OCI-LY7 (cell line): ENCODE measurements at regions not wholly inside any gene's neighbourhood (a gene's known extent, or its start where the extent isn't known, plus 50 kb on each side); places are given as distances from the start of the nearest gene placed in this dataset.

Source experiments
- BruUV-seq: library from RNA; stranded (reverse); fragments of 400-500 nt; replicated peaks from 2 replicates; lab custom pipeline; 2021; lab: Mats Ljungman, UMichigan
- CTCF ChIA-PET: fragments of 300-600 bp; sonication (Branson Sonifier 250); formaldehyde crosslinking; loops from one replicate; lab custom pipeline; 2022; ENCODE audit warnings: antibody characterized with exemption; ENCODE audit not compliant: unreplicated experiment; lab: Charles Lee
- POLR2A ChIA-PET: fragments of 300-600 bp; sonication (Branson Sonifier 250); formaldehyde crosslinking; loops from one replicate; lab custom pipeline; 2022; ENCODE audit warnings: antibody characterized with exemption; lab: Charles Lee
- DNase-seq: peaks from one replicate; pipeline ENCODE4 v3.0.0-alpha.2; 2015; ENCODE audit warnings: low spot score
- H2AFZ ChIP-seq: fragments of 200-600 bp; sonication (generic), shearing (Covaris generic); 2 replicates; pipeline ENCODE4 v1.6.1; 2014; ENCODE audit warnings: mild to moderate bottlenecking, antibody characterized with exemption, low read length, moderate library complexity
- H3K27ac ChIP-seq: fragments of 200-600 bp; sonication (generic); 2 replicates; pipeline ENCODE4 v1.5.1; 2014; ENCODE audit warnings: mixed run types, low read depth, mild to moderate bottlenecking, moderate library complexity, low read length, inconsistent platforms; ENCODE audit not compliant: poor library complexity, severe bottlenecking
- H3K36me3 ChIP-seq: fragments of 200-600 bp; sonication (generic); 2 replicates; pipeline ENCODE4 v1.6.1; 2014; ENCODE audit warnings: mild to moderate bottlenecking, antibody characterized with exemption, low read length, moderate library complexity, mixed read lengths; ENCODE audit not compliant: insufficient read depth
- H3K4me1 ChIP-seq: fragments of 200-600 bp; sonication (generic); 2 replicates; pipeline ENCODE4 v1.5.1; 2014; ENCODE audit warnings: mild to moderate bottlenecking, low read length; ENCODE audit not compliant: insufficient read depth, poor library complexity, severe bottlenecking
- H3K4me2 ChIP-seq: fragments of 200-600 bp; sonication (generic); 2 replicates; pipeline ENCODE4 v1.6.1; 2014; ENCODE audit warnings: mild to moderate bottlenecking, low read length
- H3K4me3 ChIP-seq: fragments of 200-600 bp; sonication (generic); 2 replicates; pipeline ENCODE4 v1.5.1; 2014; ENCODE audit warnings: mild to moderate bottlenecking, low read depth, low read length; ENCODE audit not compliant: poor library complexity, severe bottlenecking
- H3K79me2 ChIP-seq: fragments of 200-600 bp; sonication (generic); 2 replicates; pipeline ENCODE4 v1.6.1; 2016; ENCODE audit warnings: low read depth, mild to moderate bottlenecking, low read length, moderate library complexity, mixed read lengths; ENCODE audit not compliant: insufficient read depth
- H3K9me2 ChIP-seq: fragments of 200-600 bp; sonication (generic); 2 replicates; pipeline ENCODE4 v1.6.1; 2016; ENCODE audit warnings: mild to moderate bottlenecking, low read length, mixed read lengths; ENCODE audit not compliant: insufficient read depth
- H3K9me3 ChIP-seq: fragments of 200-600 bp; sonication (generic); 2 replicates; pipeline ENCODE4 v1.6.1; 2014; ENCODE audit warnings: mild to moderate bottlenecking, mixed run types, low read length, mixed read lengths
- H4K20me1 ChIP-seq: fragments of 200-600 bp; sonication (generic); 2 replicates; pipeline ENCODE4 v1.6.1; 2014; ENCODE audit warnings: mild to moderate bottlenecking, antibody characterized with exemption, low read length, moderate library complexity, mixed read lengths; ENCODE audit not compliant: insufficient read depth
- EZH2phosphoT487 ChIP-seq: fragments of 200-600 bp; sonication (generic); IDR thresholded peaks from 2 replicates; pipeline ENCODE4 v1.6.1; 2018; ENCODE audit warnings: low read depth, borderline replicate concordance, mild to moderate bottlenecking, mixed run types, antibody characterized with exemption, low read length, moderate library complexity, mixed read lengths
- intact Hi-C: fragments of 100-400 bp; cut with micrococcal nuclease; formaldehyde crosslinking; loops from one replicate; pipeline ENCODE4 v1.10.0; 2022; ENCODE audit not compliant: unreplicated experiment
- TF ChIP-seq, protein P1 (sequence below): fragments of 200-600 bp; sonication (generic); conservative IDR thresholded peaks from 2 replicates; pipeline ENCODE4 v1.5.1; 2014; ENCODE audit warnings: mild to moderate bottlenecking, antibody characterized with exemption, low read length, moderate library complexity, mixed read lengths

DNA sequence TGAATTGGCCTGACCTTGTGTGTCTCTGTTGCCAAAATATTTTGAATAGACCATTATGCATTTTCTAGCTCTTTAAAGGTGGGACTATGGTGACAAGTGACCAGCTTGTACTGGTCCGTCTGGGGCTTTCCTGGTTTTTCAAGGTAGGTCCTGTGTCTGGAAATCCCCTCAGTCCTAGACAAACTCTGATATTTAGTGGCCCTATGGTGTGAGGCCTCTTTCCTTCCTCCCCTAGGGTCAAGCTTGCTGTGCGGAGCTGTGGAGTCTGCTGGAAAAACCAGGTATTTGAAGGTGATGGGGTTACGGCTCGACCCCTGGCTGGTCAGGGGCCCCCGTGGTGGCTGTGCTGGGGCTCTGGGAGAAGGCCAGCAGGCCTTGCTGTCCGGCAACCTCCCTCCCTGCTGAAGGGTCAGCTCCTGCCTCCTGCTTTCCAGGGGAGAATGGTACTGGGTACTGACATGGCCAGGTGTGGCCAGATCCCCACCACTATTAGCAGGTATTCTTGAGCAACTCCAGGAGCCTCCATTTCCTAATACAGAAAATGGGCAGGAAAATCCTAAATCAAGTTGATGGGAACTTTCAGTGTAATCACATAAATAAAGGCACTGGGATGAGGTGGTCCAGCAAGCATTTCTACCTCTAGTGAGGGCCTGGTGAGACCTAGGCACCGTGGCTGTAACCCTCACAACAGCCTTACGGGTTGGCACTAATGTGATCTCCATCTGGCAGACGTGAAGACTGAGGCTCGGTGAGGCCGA lies 86.2 kb upstream of the HS6ST1 start:
- Histone ChIP-seq H3K36me3 (no peaks in the 10 kb centered on the region), H3K4me2 (no peak overlapping the region), H3K4me1 (no peaks in the 10 kb centered on the region), H3K79me2 (no peaks in the 10 kb centered on the region), H3K27ac (no peak overlapping the region), H3K9me3 (no peaks in the 10 kb centered on the region), H3K4me3 (no peak overlapping the region), H4K20me1 (no peaks in the 10 kb centered on the region), H3K9me2 (no peaks in the 10 kb centered on the region), H2AFZ (no peak overlapping the region)
- intact Hi-C loops: no loop called here
- DNase-seq: no peak
- TF ChIP-seq, protein P1, sequence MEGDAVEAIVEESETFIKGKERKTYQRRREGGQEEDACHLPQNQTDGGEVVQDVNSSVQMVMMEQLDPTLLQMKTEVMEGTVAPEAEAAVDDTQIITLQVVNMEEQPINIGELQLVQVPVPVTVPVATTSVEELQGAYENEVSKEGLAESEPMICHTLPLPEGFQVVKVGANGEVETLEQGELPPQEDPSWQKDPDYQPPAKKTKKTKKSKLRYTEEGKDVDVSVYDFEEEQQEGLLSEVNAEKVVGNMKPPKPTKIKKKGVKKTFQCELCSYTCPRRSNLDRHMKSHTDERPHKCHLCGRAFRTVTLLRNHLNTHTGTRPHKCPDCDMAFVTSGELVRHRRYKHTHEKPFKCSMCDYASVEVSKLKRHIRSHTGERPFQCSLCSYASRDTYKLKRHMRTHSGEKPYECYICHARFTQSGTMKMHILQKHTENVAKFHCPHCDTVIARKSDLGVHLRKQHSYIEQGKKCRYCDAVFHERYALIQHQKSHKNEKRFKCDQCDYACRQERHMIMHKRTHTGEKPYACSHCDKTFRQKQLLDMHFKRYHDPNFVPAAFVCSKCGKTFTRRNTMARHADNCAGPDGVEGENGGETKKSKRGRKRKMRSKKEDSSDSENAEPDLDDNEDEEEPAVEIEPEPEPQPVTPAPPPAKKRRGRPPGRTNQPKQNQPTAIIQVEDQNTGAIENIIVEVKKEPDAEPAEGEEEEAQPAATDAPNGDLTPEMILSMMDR: no peak
- no peak for TF ChIP-seq EZH2phosphoT487
- ChIA-PET POLR2A (no interaction called here), CTCF (no interaction called here)
- BruUV-seq: no TSS peak

DNA sequence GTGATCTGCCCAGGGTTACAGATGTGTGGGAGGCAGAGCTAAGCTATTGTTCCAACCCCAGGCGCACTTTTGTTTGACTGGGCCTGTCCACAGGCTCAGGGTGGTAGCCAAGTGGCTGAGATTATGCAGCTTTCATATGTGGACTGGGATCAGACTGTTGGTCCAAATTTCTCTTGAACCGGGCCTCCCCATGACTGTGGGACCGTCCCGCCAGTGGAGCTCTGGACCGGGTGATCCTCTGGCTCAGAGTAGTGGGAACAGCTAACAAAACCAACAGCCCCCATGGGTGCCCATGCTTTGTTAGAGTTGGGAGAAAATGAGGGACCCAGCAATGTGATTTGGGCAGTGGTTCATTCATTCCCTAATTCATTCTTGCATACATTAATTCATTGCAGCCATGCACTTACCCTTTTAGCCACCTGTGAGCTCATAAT lies 86.8 kb upstream of the HS6ST1 start:
- DNase-seq: no peak
- intact Hi-C loops: no loop called here
- Histone ChIP-seq H3K4me2 (no peak overlapping the region), H3K4me3 (no peak overlapping the region), H3K9me2 (no peaks in the 10 kb centered on the region), H4K20me1 (no peaks in the 10 kb centered on the region), H3K79me2 (no peaks in the 10 kb centered on the region), H3K9me3 (no peaks in the 10 kb centered on the region), H2AFZ (no peak overlapping the region), H3K36me3 (no peaks in the 10 kb centered on the region), H3K27ac (no peak overlapping the region), H3K4me1 (no peaks in the 10 kb centered on the region)
- ChIA-PET POLR2A (no interaction called here), CTCF (no interaction called here)
- TF ChIP-seq, protein P1: no peak
- no peak for TF ChIP-seq EZH2phosphoT487
- BruUV-seq: no TSS peak

DNA sequence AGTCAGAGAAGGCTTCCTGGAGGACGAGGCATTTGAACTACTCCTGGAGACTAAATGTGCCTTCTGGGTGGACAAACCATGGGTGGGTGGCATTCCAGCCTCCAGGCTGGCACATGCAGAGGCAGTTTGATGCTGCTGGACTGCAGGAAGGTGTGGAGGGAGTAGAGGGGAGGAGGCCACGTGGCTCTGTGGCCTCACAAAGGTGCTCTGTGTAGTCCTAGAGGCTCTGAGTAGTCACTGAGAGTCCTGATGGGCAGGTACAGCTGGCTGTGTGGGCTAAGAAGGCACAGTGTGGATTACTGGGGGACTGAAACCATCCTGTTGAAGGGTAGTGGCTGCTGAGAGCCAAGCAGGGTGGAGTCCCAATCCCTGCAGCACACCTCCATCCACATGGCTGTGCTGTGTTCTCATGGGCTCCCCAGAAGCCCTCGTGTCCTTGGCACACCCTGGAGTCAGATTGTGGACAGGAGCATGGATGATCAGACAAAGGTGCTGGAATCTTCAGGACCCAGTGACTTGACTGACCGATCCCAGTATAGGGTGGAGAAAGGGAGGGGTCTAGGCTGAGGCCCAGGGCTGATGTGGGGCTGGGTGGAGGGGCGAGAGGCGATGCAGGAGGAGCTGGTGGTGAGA lies 87.4 kb upstream of the HS6ST1 start:
- Histone ChIP-seq H3K79me2 (no peaks in the 10 kb centered on the region), H2AFZ (no peak overlapping the region), H3K4me1 (no peaks in the 10 kb centered on the region), H3K4me2 (no peak overlapping the region), H3K4me3 (no peak overlapping the region), H4K20me1 (no peaks in the 10 kb centered on the region), H3K27ac (no peak overlapping the region), H3K9me3 (no peaks in the 10 kb centered on the region), H3K9me2 (no peaks in the 10 kb centered on the region), H3K36me3 (no peaks in the 10 kb centered on the region)
- no peak for DNase-seq
- no peak for TF ChIP-seq EZH2phosphoT487
- TF ChIP-seq, protein P1: no peak
- intact Hi-C loops: no loop called here
- POLR2A ChIA-PET: no interaction called here
- CTCF ChIA-PET: no interaction called here
- no TSS peak for BruUV-seq
